PFSK-1 (cell line): ENCODE measurements at regions not wholly inside any gene's neighbourhood (a gene's known extent, or its start where the extent isn't known, plus 50 kb on each side); places are given as distances from the start of the nearest gene placed in this dataset.

Source experiments
- FOXP2 ChIP-seq: optimal IDR thresholded peaks from 2 replicates; pipeline ENCODE3; 2011; ENCODE audit warnings: borderline replicate concordance, control low read depth, inconsistent platforms; ENCODE audit not compliant: insufficient read depth; ENCODE audit errors: extremely low read length, extremely low read depth
- POLR2AphosphoS5 ChIP-seq: IDR thresholded peaks from 2 replicates; pipeline ENCODE4 v1.6.1; 2012; ENCODE audit warnings: low read depth, mild to moderate bottlenecking, control low read depth, low read length, moderate library complexity
- REST ChIP-seq, 2 experiments: IDR thresholded peaks; 2 replicates each; pipeline versions ENCODE4 v1.6.1 to v1.8.0; 2011 to 2012; ENCODE audit warnings: low read depth in 2 of 2, low read length in 2 of 2, control low read depth in 1 of 2, inconsistent platforms in 1 of 2, mild to moderate bottlenecking in 1 of 2, moderate library complexity in 1 of 2; ENCODE audit not compliant: insufficient read depth in 1 of 2
- SIN3A ChIP-seq: IDR thresholded peaks from 2 replicates; pipeline ENCODE4 v1.6.1; 2012; ENCODE audit warnings: mild to moderate bottlenecking, low read length, moderate library complexity, borderline replicate concordance; ENCODE audit not compliant: insufficient read depth
- TAF1 ChIP-seq: IDR thresholded peaks from 2 replicates; pipeline ENCODE4 v1.6.1; 2012; ENCODE audit warnings: low read length, control low read depth, borderline replicate concordance; ENCODE audit not compliant: insufficient read depth

GRCh38 chr4:3676907-3677747, 89.1 kb upstream of the ADRA2C start:
- TF ChIP-seq TAF1: no peak
- no peak for TF ChIP-seq SIN3A
- TF ChIP-seq POLR2AphosphoS5: no peak
- TF ChIP-seq REST (IDR thresholded peaks at IDR 0.05; ENCODE audit: insufficient read depth in 1 of 2, low read depth in 2 of 2, low read length in 2 of 2): no peak
- no peak for TF ChIP-seq FOXP2

GRCh38 chr4:3676196-3676595, 90.0 kb upstream of the ADRA2C start:
- TF ChIP-seq FOXP2 (no peak), POLR2AphosphoS5 (no peak), REST (IDR thresholded peaks at IDR 0.05; ENCODE audit: insufficient read depth in 1 of 2, low read depth in 2 of 2, low read length in 2 of 2) (no peak), TAF1 (no peak), SIN3A (no peak)

- no peak for TF ChIP-seq SIN3A
- no peak for TF ChIP-seq FOXP2
- TF ChIP-seq POLR2AphosphoS5: no peak
- TF ChIP-seq REST (IDR thresholded peaks at IDR 0.05; ENCODE audit: insufficient read depth in 1 of 2, low read depth in 2 of 2, low read length in 2 of 2): no peak
- no peak for TF ChIP-seq TAF1
These were observed 90.7 kb upstream of the ADRA2C start for GRCh38 chr4:3675251-3676115.

- TF ChIP-seq POLR2AphosphoS5 (no peak), REST (IDR thresholded peaks at IDR 0.05; ENCODE audit: insufficient read depth in 1 of 2, low read depth in 2 of 2, low read length in 2 of 2) (no peak), SIN3A (no peak), TAF1 (no peak), FOXP2 (no peak)
These were observed 91.7 kb upstream of the ADRA2C start for GRCh38 chr4:3674479-3674851.
